ENCODE measurements at regions not wholly inside any gene's neighbourhood (a gene's known extent, or its start where the extent isn't known, plus 50 kb on each side); places are given as distances from the start of the nearest gene placed in this dataset.
A peak's percentile ranks its signal among the peaks of the same experiment; 100 is the strongest.

GRCh38 chr19:30224689-30225606, 147.2 kb upstream of the ZNF536 start (continued):
- peak; percentile 80 for TF ChIP-seq ZNF660 (tag by site-specific recombination; IDR thresholded peaks at IDR 0.05)
- TF ChIP-seq, protein P1, sequence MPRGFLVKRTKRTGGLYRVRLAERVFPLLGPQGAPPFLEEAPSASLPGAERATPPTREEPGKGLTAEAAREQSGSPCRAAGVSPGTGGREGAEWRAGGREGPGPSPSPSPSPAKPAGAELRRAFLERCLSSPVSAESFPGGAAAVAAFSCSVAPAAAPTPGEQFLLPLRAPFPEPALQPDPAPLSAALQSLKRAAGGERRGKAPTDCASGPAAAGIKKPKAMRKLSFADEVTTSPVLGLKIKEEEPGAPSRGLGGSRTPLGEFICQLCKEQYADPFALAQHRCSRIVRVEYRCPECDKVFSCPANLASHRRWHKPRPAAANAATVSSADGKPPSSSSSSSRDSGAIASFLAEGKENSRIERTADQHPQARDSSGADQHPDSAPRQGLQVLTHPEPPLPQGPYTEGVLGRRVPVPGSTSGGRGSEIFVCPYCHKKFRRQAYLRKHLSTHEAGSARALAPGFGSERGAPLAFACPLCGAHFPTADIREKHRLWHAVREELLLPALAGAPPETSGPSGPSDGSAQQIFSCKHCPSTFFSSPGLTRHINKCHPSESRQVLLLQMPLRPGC (tag by site-specific recombination; IDR thresholded peaks at IDR 0.05), result 0 out of 2 replicates have a peak, but pooled peaks have one; percentile 22
- 0 out of 2 replicates have a peak, but pooled peaks have one; percentile 16 for TF ChIP-seq ZNF16 (tag by site-specific recombination; IDR thresholded peaks at IDR 0.05; ENCODE audit: low read depth)
- TF ChIP-seq ZNF610 (tag by site-specific recombination; IDR thresholded peaks at IDR 0.05; ENCODE audit: borderline replicate concordance), result peak; percentile 84
- TF ChIP-seq ZIC2 (tag by site-specific recombination; IDR thresholded peaks at IDR 0.05), result 0 out of 2 replicates have a peak, but pooled peaks have one; percentile 12
- no peak for TF ChIP-seq ZBTB49 (tag by site-specific recombination; IDR thresholded peaks at IDR 0.05; ENCODE audit: low read depth)
- TF ChIP-seq ZNF2 (tag by site-specific recombination; IDR thresholded peaks at IDR 0.05), result peak; percentile 37; the same call in 1 of the 2 replicates
- TF ChIP-seq ZNF501 (tag by site-specific recombination; IDR thresholded peaks at IDR 0.05), result peak; percentile 16; the same call in 1 of the 2 replicates
- TF ChIP-seq, protein P2, sequence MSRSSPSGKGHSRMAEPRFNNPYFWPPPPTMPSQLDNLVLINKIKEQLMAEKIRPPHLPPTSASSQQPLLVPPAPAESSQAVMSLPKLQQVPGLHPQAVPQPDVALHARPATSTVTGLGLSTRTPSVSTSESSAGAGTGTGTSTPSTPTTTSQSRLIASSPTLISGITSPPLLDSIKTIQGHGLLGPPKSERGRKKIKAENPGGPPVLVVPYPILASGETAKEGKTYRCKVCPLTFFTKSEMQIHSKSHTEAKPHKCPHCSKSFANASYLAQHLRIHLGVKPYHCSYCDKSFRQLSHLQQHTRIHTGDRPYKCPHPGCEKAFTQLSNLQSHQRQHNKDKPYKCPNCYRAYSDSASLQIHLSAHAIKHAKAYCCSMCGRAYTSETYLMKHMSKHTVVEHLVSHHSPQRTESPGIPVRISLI (tag by site-specific recombination; IDR thresholded peaks at IDR 0.05), result peak; percentile 100
- no peak for TF ChIP-seq ZNF791 (tag by site-specific recombination; IDR thresholded peaks at IDR 0.05)
- TF ChIP-seq ZBTB21 (tag by site-specific recombination; IDR thresholded peaks at IDR 0.05), result peak; percentile 96
- TF ChIP-seq KLF8 (tag by site-specific recombination; IDR thresholded peaks at IDR 0.05), result peak; percentile 66
- peak; percentile 3; the same call in 1 of the 2 replicates for TF ChIP-seq PRDM1 (tag by site-specific recombination; IDR thresholded peaks at IDR 0.05)
- 0 out of 2 replicates have a peak, but pooled peaks have one; percentile 45 for TF ChIP-seq ZNF398 (tag by site-specific recombination; IDR thresholded peaks at IDR 0.05)
- no peak for TF ChIP-seq ZNF266 (tag by site-specific recombination; IDR thresholded peaks at IDR 0.05; ENCODE audit: low read depth)
- TF ChIP-seq KLF7 (tag by site-specific recombination; IDR thresholded peaks at IDR 0.05; ENCODE audit: borderline replicate concordance), result 0 out of 2 replicates have a peak, but pooled peaks have one; percentile 18
- peak; percentile 82 for TF ChIP-seq ZBTB26 (tag by site-specific recombination; optimal IDR thresholded peaks at IDR 0.05)
- TF ChIP-seq ZNF140 (tag by site-specific recombination; IDR thresholded peaks at IDR 0.05), result no peak
- TF ChIP-seq ZNF146 (tag by site-specific recombination; IDR thresholded peaks at IDR 0.05), result peak; percentile 2; the same call in 1 of the 2 replicates
